ENCODE measurements at regions not wholly inside any gene's neighbourhood (a gene's known extent, or its start where the extent isn't known, plus 50 kb on each side); places are given as distances from the start of the nearest gene placed in this dataset.

- H3K27me3 ChIP-seq: no peaks in the 10 kb centered on the region
- H3K27ac Mint-ChIP-seq: no peak overlapping the region
- no peaks in the 10 kb centered on the region for H3K36me3 ChIP-seq
- H3F3A ChIP-seq (ENCODE audit: low read depth): no peaks in the 10 kb centered on the region
- no peak overlapping the region for H3K4me2 ChIP-seq
- no peaks in the 10 kb centered on the region for H3K9me3 Mint-ChIP-seq
- no peak overlapping the region for H3K4me3 ChIP-seq
- no peaks in the 10 kb centered on the region for H3K36me3 Mint-ChIP-seq
- no peak overlapping the region for H3K27ac ChIP-seq
- no peak overlapping the region for H3K9ac ChIP-seq
- TF ChIP-seq CTCF (IDR thresholded peaks at IDR 0.05) (no peak), EZH2 (IDR thresholded peaks at IDR 0.05) (no peak), EZH2phosphoT487 (IDR thresholded peaks at IDR 0.05) (no peak)
- no peaks in the 10 kb centered on the region for H3K9me3 ChIP-seq (ENCODE audit: low read depth)
- no peak overlapping the region for H3K4me3 Mint-ChIP-seq
- no peaks in the 10 kb centered on the region for H3K27me3 Mint-ChIP-seq (ENCODE audit: insufficient read depth, low read depth)
- no peak overlapping the region for H2AFZ ChIP-seq (replicated peaks)
- H4K20me1 ChIP-seq (ENCODE audit: low read depth): no peaks in the 10 kb centered on the region
- DNase-seq (ENCODE audit: low spot score): no peak
- no peaks in the 10 kb centered on the region for H3K4me1 ChIP-seq
- no peaks in the 10 kb centered on the region for H3K79me2 ChIP-seq (ENCODE audit: low read depth)
- no peaks in the 10 kb centered on the region for H3K4me1 Mint-ChIP-seq
These were observed 58.5 kb upstream of the RAB27B start for GRCh38 chr18:54769526-54770464.

GRCh38 chr18:54772056-54772455, 56.2 kb upstream of the RAB27B start:
- TF ChIP-seq CTCF (IDR thresholded peaks at IDR 0.05) (no peak), EZH2 (IDR thresholded peaks at IDR 0.05) (no peak), EZH2phosphoT487 (IDR thresholded peaks at IDR 0.05) (no peak)
- no peak overlapping the region for H3K4me3 Mint-ChIP-seq
- no peak overlapping the region for H2AFZ ChIP-seq (replicated peaks)
- H3K27ac ChIP-seq: no peak overlapping the region
- H3K9ac ChIP-seq: no peak overlapping the region
- H3K27ac Mint-ChIP-seq: no peak overlapping the region
- no peaks in the 10 kb centered on the region for H3K9me3 ChIP-seq (ENCODE audit: low read depth)
- H3F3A ChIP-seq (ENCODE audit: low read depth): no peaks in the 10 kb centered on the region
- no peaks in the 10 kb centered on the region for H3K36me3 Mint-ChIP-seq
- no peaks in the 10 kb centered on the region for H3K27me3 ChIP-seq
- H3K36me3 ChIP-seq: no peaks in the 10 kb centered on the region
- peaks cover 5% of the 10 kb centered on the region for H3K27me3 Mint-ChIP-seq (ENCODE audit: insufficient read depth, low read depth)
- no peak overlapping the region for H3K4me2 ChIP-seq
- H3K4me1 ChIP-seq: no peaks in the 10 kb centered on the region
- peaks cover 6% of the 10 kb centered on the region for H3K4me1 Mint-ChIP-seq
- DNase-seq (ENCODE audit: low spot score): no peak
- H3K79me2 ChIP-seq (ENCODE audit: low read depth): no peaks in the 10 kb centered on the region
- H3K4me3 ChIP-seq: no peak overlapping the region
- no peaks in the 10 kb centered on the region for H4K20me1 ChIP-seq (ENCODE audit: low read depth)
- H3K9me3 Mint-ChIP-seq: no peaks in the 10 kb centered on the region

GRCh38 chr18:54774423-54774822, 53.9 kb upstream of the RAB27B start:
- no peak for DNase-seq (ENCODE audit: low spot score)
- no peak overlapping the region for H3K9ac ChIP-seq
- TF ChIP-seq EZH2 (IDR thresholded peaks at IDR 0.05): no peak
- TF ChIP-seq EZH2phosphoT487 (IDR thresholded peaks at IDR 0.05): no peak
- no peak for TF ChIP-seq CTCF (IDR thresholded peaks at IDR 0.05)
- no peaks in the 10 kb centered on the region for H4K20me1 ChIP-seq (ENCODE audit: low read depth)
- no peaks in the 10 kb centered on the region for H3K9me3 ChIP-seq (ENCODE audit: low read depth)
- Mint-ChIP-seq H3K27me3 (ENCODE audit: insufficient read depth, low read depth) (peaks cover 9% of the 10 kb centered on the region), H3K9me3 (no peaks in the 10 kb centered on the region), H3K4me1 (peaks cover 6% of the 10 kb centered on the region), H3K27ac (no peak overlapping the region), H3K36me3 (no peaks in the 10 kb centered on the region), H3K4me3 (no peak overlapping the region)
- no peaks in the 10 kb centered on the region for H3K79me2 ChIP-seq (ENCODE audit: low read depth)
- H3F3A ChIP-seq (ENCODE audit: low read depth): no peaks in the 10 kb centered on the region
- H2AFZ ChIP-seq (replicated peaks): no peak overlapping the region
- no peak overlapping the region for H3K4me3 ChIP-seq
- no peaks in the 10 kb centered on the region for H3K4me1 ChIP-seq
- H3K27ac ChIP-seq: no peak overlapping the region
- no peaks in the 10 kb centered on the region for H3K36me3 ChIP-seq
- no peak overlapping the region for H3K4me2 ChIP-seq
- H3K27me3 ChIP-seq: no peaks in the 10 kb centered on the region

All from neural progenitor cell (in vitro differentiated cells).